Esophagus squamous epithelium (tissue), 4 donors: ENCODE measurements at regions not wholly inside any gene's neighbourhood (a gene's known extent, or its start where the extent isn't known, plus 50 kb on each side); places are given as distances from the start of the nearest gene placed in this dataset.

ENCODE experiments used
- CTCF ChIP-seq, 6 experiments: fragments of 450-650 bp in 4 of 6; fragments of 200-600 bp in 2 of 6; sonication (generic) in 2 of 6; IDR thresholded peaks; one replicate each; pipeline ENCODE4 v1.5.1; 2016 to 2019; ENCODE audit warnings: antibody characterized with exemption in 6 of 6, mild to moderate bottlenecking in 4 of 6, moderate library complexity in 4 of 6
- POLR2A ChIP-seq, 4 donors: fragments of 450-650 bp; IDR thresholded peaks; one replicate each; pipeline ENCODE4 v1.6.1; 2017; ENCODE audit warnings: antibody characterized with exemption in 4 of 4, mild to moderate bottlenecking in 4 of 4, moderate library complexity in 3 of 4

- no peak for TF ChIP-seq CTCF (IDR thresholded peaks at IDR 0.05)
- no peak for TF ChIP-seq POLR2A (IDR thresholded peaks at IDR 0.05)
Measured at GRCh38 chr10:29923416-29923965, 135.9 kb downstream of the JCAD start.
